ENCODE measurements at regions not wholly inside any gene's neighbourhood (a gene's known extent, or its start where the extent isn't known, plus 50 kb on each side); places are given as distances from the start of the nearest gene placed in this dataset.

- no peak for TF ChIP-seq CTCF (conservative IDR thresholded peaks at IDR 0.05; ENCODE audit: low read depth in 2 of 2)
- TF ChIP-seq ETS1 (IDR thresholded peaks at IDR 0.05), result no peak
- TF ChIP-seq JUNB (IDR thresholded peaks at IDR 0.05; ENCODE audit: unreplicated experiment), result no peak
- TF ChIP-seq EZH2 (IDR thresholded peaks at IDR 0.05; ENCODE audit: low read depth, unreplicated experiment), result no peak
- TF ChIP-seq POLR2AphosphoS5 (IDR thresholded peaks at IDR 0.05; ENCODE audit: low read depth), result no peak
- TF ChIP-seq ZNF114 (CRISPR knock-in tag; IDR thresholded peaks at IDR 0.05), result no peak
- no peak for TF ChIP-seq NANOG (IDR thresholded peaks at IDR 0.05; ENCODE audit: borderline replicate concordance)
- no peak for TF ChIP-seq EZH2phosphoT487 (IDR thresholded peaks at IDR 0.05; ENCODE audit: unreplicated experiment)
- no peak for TF ChIP-seq STAT1 (IDR thresholded peaks at IDR 0.05; ENCODE audit: unreplicated experiment)
These were observed 385.9 kb upstream of the MAD2L1 start for GRCh38 chr4:120452536-120452935.
